C4-2B (cell line): ENCODE measurements at regions not wholly inside any gene's neighbourhood (a gene's known extent, or its start where the extent isn't known, plus 50 kb on each side); places are given as distances from the start of the nearest gene placed in this dataset.

ENCODE experiments used
- CTCF ChIP-seq: fragments of 450-650 bp; conservative IDR thresholded peaks from 2 replicates; pipeline ENCODE4 v1.5.1; 2017; ENCODE audit warnings: mild to moderate bottlenecking
- ZFX ChIP-seq: fragments of 450-650 bp; IDR thresholded peaks from 2 replicates; pipeline ENCODE4 v1.6.1; 2017

GRCh38 chr15:96402403-96402802 is 71.9 kb downstream of the NR2F2 start:
- TF ChIP-seq CTCF (no peak), ZFX (no peak)
